ENCODE measurements at regions not wholly inside any gene's neighbourhood (a gene's known extent, or its start where the extent isn't known, plus 50 kb on each side); places are given as distances from the start of the nearest gene placed in this dataset.
"Not testable (repeated sequence)": the region's sequence is repeated elsewhere in the genome, so short reads cannot be mapped to it uniquely, and the experiment has no call there.

GRCh38 chr16:47905771-47906170 lies 250.0 kb downstream of the ABCC12 start:
- Histone ChIP-seq H3K4me1 (ENCODE audit: control insufficient read depth in 5 of 5, insufficient read depth in 5 of 5, low read length in 5 of 5) (no peaks in the 10 kb centered on the region), H3K27ac (ENCODE audit: low read depth, low read length) (no peak overlapping the region), H3K4me3 (ENCODE audit: low read depth in 1 of 5, low read length in 5 of 5) (no peak overlapping the region), H3K27me3 (ENCODE audit: control insufficient read depth in 5 of 5, insufficient read depth in 4 of 5, low read length in 5 of 5) (no peaks in the 10 kb centered on the region), H3K9ac (ENCODE audit: low read length in 5 of 5) (no peak overlapping the region), H3K36me3 (ENCODE audit: control insufficient read depth in 5 of 5, insufficient read depth in 5 of 5, low read length in 5 of 5) (no peaks in the 10 kb centered on the region), H3K9me3 (ENCODE audit: control insufficient read depth in 5 of 5, low read length in 5 of 5) (peaks cover 0 to 11% (median 0%) of the 10 kb centered on the region in 5 donors)

GRCh38 chr16:47904691-47905090 lies 251.1 kb downstream of the ABCC12 start:
- no peak overlapping the region for H3K27ac ChIP-seq (ENCODE audit: low read depth, low read length)
- H3K4me3 ChIP-seq (ENCODE audit: low read depth in 1 of 5, low read length in 5 of 5), result no peak overlapping the region
- H3K4me1 ChIP-seq (ENCODE audit: control insufficient read depth in 5 of 5, insufficient read depth in 5 of 5, low read length in 5 of 5), result no peaks in the 10 kb centered on the region
- H3K9me3 ChIP-seq (ENCODE audit: control insufficient read depth in 5 of 5, low read length in 5 of 5), result peaks cover 0 to 4% (median 0%) of the 10 kb centered on the region in 5 donors
- H3K27me3 ChIP-seq (ENCODE audit: control insufficient read depth in 5 of 5, insufficient read depth in 4 of 5, low read length in 5 of 5), result no peaks in the 10 kb centered on the region
- no peak overlapping the region for H3K9ac ChIP-seq (ENCODE audit: low read length in 5 of 5)
- H3K36me3 ChIP-seq (ENCODE audit: control insufficient read depth in 5 of 5, insufficient read depth in 5 of 5, low read length in 5 of 5), result no peaks in the 10 kb centered on the region

GRCh38 chr16:47903470-47903869 lies 252.3 kb downstream of the ABCC12 start:
- H3K9ac ChIP-seq (ENCODE audit: low read length in 5 of 5), result no peak overlapping the region
- H3K36me3 ChIP-seq (ENCODE audit: control insufficient read depth in 5 of 5, insufficient read depth in 5 of 5, low read length in 5 of 5), result no peaks in the 10 kb centered on the region
- H3K9me3 ChIP-seq (ENCODE audit: control insufficient read depth in 5 of 5, low read length in 5 of 5), result peaks cover 0 to 6% (median 3%) of the 10 kb centered on the region in 5 donors
- H3K27me3 ChIP-seq (ENCODE audit: control insufficient read depth in 5 of 5, insufficient read depth in 4 of 5, low read length in 5 of 5), result no peaks in the 10 kb centered on the region
- H3K4me3 ChIP-seq (ENCODE audit: low read depth in 1 of 5, low read length in 5 of 5), result no peak overlapping the region
- no peaks in the 10 kb centered on the region for H3K4me1 ChIP-seq (ENCODE audit: control insufficient read depth in 5 of 5, insufficient read depth in 5 of 5, low read length in 5 of 5)
- H3K27ac ChIP-seq (ENCODE audit: low read depth, low read length), result no peak overlapping the region

- not testable (repeated sequence) for H3K9ac ChIP-seq (ENCODE audit: low read length in 5 of 5); H3K36me3 ChIP-seq (ENCODE audit: control insufficient read depth in 5 of 5, insufficient read depth in 5 of 5, low read length in 5 of 5); H3K9me3 ChIP-seq (ENCODE audit: control insufficient read depth in 5 of 5, low read length in 5 of 5); H3K27me3 ChIP-seq (ENCODE audit: control insufficient read depth in 5 of 5, insufficient read depth in 4 of 5, low read length in 5 of 5); H3K4me3 ChIP-seq (ENCODE audit: low read depth in 1 of 5, low read length in 5 of 5); H3K27ac ChIP-seq (ENCODE audit: low read depth, low read length); H3K4me1 ChIP-seq (ENCODE audit: control insufficient read depth in 5 of 5, insufficient read depth in 5 of 5, low read length in 5 of 5)
Measured at GRCh38 chr16:47897105-47897504, 258.7 kb downstream of the ABCC12 start.

- Histone ChIP-seq H3K27me3 (ENCODE audit: control insufficient read depth in 5 of 5, insufficient read depth in 4 of 5, low read length in 5 of 5) (no peaks in the 10 kb centered on the region), H3K27ac (ENCODE audit: low read depth, low read length) (no peak overlapping the region), H3K36me3 (ENCODE audit: control insufficient read depth in 5 of 5, insufficient read depth in 5 of 5, low read length in 5 of 5) (no peaks in the 10 kb centered on the region), H3K9ac (ENCODE audit: low read length in 5 of 5) (no peak overlapping the region), H3K9me3 (ENCODE audit: control insufficient read depth in 5 of 5, low read length in 5 of 5) (peaks cover 0 to 3% (median 0%) of the 10 kb centered on the region in 5 donors), H3K4me3 (ENCODE audit: low read depth in 1 of 5, low read length in 5 of 5) (no peak overlapping the region), H3K4me1 (ENCODE audit: control insufficient read depth in 5 of 5, insufficient read depth in 5 of 5, low read length in 5 of 5) (no peaks in the 10 kb centered on the region)
Measured at GRCh38 chr16:47895146-47895545, 260.6 kb downstream of the ABCC12 start.

- Histone ChIP-seq H3K36me3 (ENCODE audit: control insufficient read depth in 5 of 5, insufficient read depth in 5 of 5, low read length in 5 of 5) (no peaks in the 10 kb centered on the region), H3K27ac (ENCODE audit: low read depth, low read length) (no peak overlapping the region), H3K9ac (ENCODE audit: low read length in 5 of 5) (no peak overlapping the region), H3K9me3 (ENCODE audit: control insufficient read depth in 5 of 5, low read length in 5 of 5) (no peaks in the 10 kb centered on the region), H3K27me3 (ENCODE audit: control insufficient read depth in 5 of 5, insufficient read depth in 4 of 5, low read length in 5 of 5) (no peaks in the 10 kb centered on the region), H3K4me1 (ENCODE audit: control insufficient read depth in 5 of 5, insufficient read depth in 5 of 5, low read length in 5 of 5) (peaks cover 0 to 4% (median 0%) of the 10 kb centered on the region in 5 donors), H3K4me3 (ENCODE audit: low read depth in 1 of 5, low read length in 5 of 5) (no peak overlapping the region)
Measured at GRCh38 chr16:47892999-47893398, 262.8 kb downstream of the ABCC12 start.

GRCh38 chr16:47888734-47889133 lies 267.1 kb downstream of the ABCC12 start:
- Histone ChIP-seq H3K36me3 (ENCODE audit: control insufficient read depth in 5 of 5, insufficient read depth in 5 of 5, low read length in 5 of 5) (no peaks in the 10 kb centered on the region), H3K9ac (ENCODE audit: low read length in 5 of 5) (no peak overlapping the region), H3K27ac (ENCODE audit: low read depth, low read length) (no peak overlapping the region)

GRCh38 chr16:47888142-47888541 lies 267.7 kb downstream of the ABCC12 start:
- no peak overlapping the region for H3K27ac ChIP-seq (ENCODE audit: low read depth, low read length)
- H3K36me3 ChIP-seq (ENCODE audit: control insufficient read depth in 5 of 5, insufficient read depth in 5 of 5, low read length in 5 of 5), result no peaks in the 10 kb centered on the region
- H3K9ac ChIP-seq (ENCODE audit: low read length in 5 of 5), result no peak overlapping the region
- peaks cover 0 to 4% (median 0%) of the 10 kb centered on the region in 5 donors for H3K27me3 ChIP-seq (ENCODE audit: control insufficient read depth in 5 of 5, insufficient read depth in 4 of 5, low read length in 5 of 5)
- H3K4me1 ChIP-seq (ENCODE audit: control insufficient read depth in 5 of 5, insufficient read depth in 5 of 5, low read length in 5 of 5), result peaks cover 0 to 20% (median 0%) of the 10 kb centered on the region in 5 donors
- H3K9me3 ChIP-seq (ENCODE audit: control insufficient read depth in 5 of 5, low read length in 5 of 5), result no peaks in the 10 kb centered on the region
- no peak overlapping the region for H3K4me3 ChIP-seq (ENCODE audit: low read depth in 1 of 5, low read length in 5 of 5)

More at GRCh38 chr16:47888734-47889133, 267.1 kb downstream of the ABCC12 start:
- peaks cover 0 to 20% (median 0%) of the 10 kb centered on the region in 5 donors for H3K4me1 ChIP-seq (ENCODE audit: control insufficient read depth in 5 of 5, insufficient read depth in 5 of 5, low read length in 5 of 5)
- peaks cover 0 to 4% (median 0%) of the 10 kb centered on the region in 5 donors for H3K27me3 ChIP-seq (ENCODE audit: control insufficient read depth in 5 of 5, insufficient read depth in 4 of 5, low read length in 5 of 5)
- no peak overlapping the region for H3K4me3 ChIP-seq (ENCODE audit: low read depth in 1 of 5, low read length in 5 of 5)
- H3K9me3 ChIP-seq (ENCODE audit: control insufficient read depth in 5 of 5, low read length in 5 of 5), result no peaks in the 10 kb centered on the region

- H3K9ac ChIP-seq (ENCODE audit: low read length in 5 of 5), result no peak overlapping the region
- peaks cover 0 to 20% (median 0%) of the 10 kb centered on the region in 5 donors for H3K4me1 ChIP-seq (ENCODE audit: control insufficient read depth in 5 of 5, insufficient read depth in 5 of 5, low read length in 5 of 5)
- peaks cover 0 to 4% (median 0%) of the 10 kb centered on the region in 5 donors for H3K27me3 ChIP-seq (ENCODE audit: control insufficient read depth in 5 of 5, insufficient read depth in 4 of 5, low read length in 5 of 5)
- no peak overlapping the region for H3K4me3 ChIP-seq (ENCODE audit: low read depth in 1 of 5, low read length in 5 of 5)
- H3K36me3 ChIP-seq (ENCODE audit: control insufficient read depth in 5 of 5, insufficient read depth in 5 of 5, low read length in 5 of 5), result no peaks in the 10 kb centered on the region
- H3K9me3 ChIP-seq (ENCODE audit: control insufficient read depth in 5 of 5, low read length in 5 of 5), result no peaks in the 10 kb centered on the region
- no peak overlapping the region for H3K27ac ChIP-seq (ENCODE audit: low read depth, low read length)
Measured at GRCh38 chr16:47887496-47887895, 268.3 kb downstream of the ABCC12 start.

GRCh38 chr16:47886631-47887415 lies 269.0 kb downstream of the ABCC12 start:
- Histone ChIP-seq H3K27ac (ENCODE audit: low read depth, low read length) (no peak overlapping the region), H3K9me3 (ENCODE audit: control insufficient read depth in 5 of 5, low read length in 5 of 5) (no peaks in the 10 kb centered on the region), H3K27me3 (ENCODE audit: control insufficient read depth in 5 of 5, insufficient read depth in 4 of 5, low read length in 5 of 5) (peaks cover 0 to 4% (median 0%) of the 10 kb centered on the region in 5 donors), H3K36me3 (ENCODE audit: control insufficient read depth in 5 of 5, insufficient read depth in 5 of 5, low read length in 5 of 5) (no peaks in the 10 kb centered on the region), H3K4me1 (ENCODE audit: control insufficient read depth in 5 of 5, insufficient read depth in 5 of 5, low read length in 5 of 5) (peaks cover 0 to 20% (median 0%) of the 10 kb centered on the region in 5 donors), H3K4me3 (ENCODE audit: low read depth in 1 of 5, low read length in 5 of 5) (no peak overlapping the region), H3K9ac (ENCODE audit: low read length in 5 of 5) (no peak overlapping the region)

Measured in subcutaneous abdominal adipose tissue (tissue), 5 donors.